Activated CD8-positive, alpha-beta T cell treated with anti-CD3 and anti-CD28 coated beads for 36 hours (primary cell): ENCODE measurements at regions not wholly inside any gene's neighbourhood (a gene's known extent, or its start where the extent isn't known, plus 50 kb on each side); places are given as distances from the start of the nearest gene placed in this dataset.

Source experiments
- ATAC-seq: fragments of 200-7000 bp; cut with Tn5 transposase; one replicate; pipeline ENCODE4 v1.10.0; 2021; ENCODE audit warnings: mild to moderate bottlenecking, moderate library complexity
- CTCF ChIA-PET: fragments of 350-600 bp; sonication (Branson Sonifier 250); formaldehyde crosslinking; loops from one replicate; lab custom pipeline; 2021; ENCODE audit warnings: antibody characterized with exemption; lab: Charles Lee
- POLR2A ChIA-PET: fragments of 350-600 bp; sonication (Branson Sonifier 250); formaldehyde crosslinking; loops from one replicate; lab custom pipeline; 2021; ENCODE audit warnings: antibody characterized with exemption; lab: Charles Lee
- DNase-seq: peaks from one replicate; pipeline ENCODE4 v3.0.0-alpha.2; 2020
- H3K27ac Mint-ChIP-seq: one replicate; pipeline ENCODE4 v1.8.0; 2021; ENCODE audit warnings: mild to moderate bottlenecking, mixed read lengths
- H3K27me3 Mint-ChIP-seq: one replicate; pipeline ENCODE4 v1.8.0; 2021; ENCODE audit warnings: mixed read lengths
- H3K36me3 Mint-ChIP-seq: one replicate; pipeline ENCODE4 v1.8.0; 2021; ENCODE audit warnings: low read depth, mixed read lengths
- H3K4me1 Mint-ChIP-seq: one replicate; pipeline ENCODE4 v1.8.0; 2021; ENCODE audit warnings: low read depth, mixed read lengths
- H3K4me3 Mint-ChIP-seq: one replicate; pipeline ENCODE4 v1.8.0; 2021; ENCODE audit warnings: mild to moderate bottlenecking, moderate library complexity, mixed read lengths
- H3K9me3 Mint-ChIP-seq: one replicate; pipeline ENCODE4 v1.8.0; 2021; ENCODE audit warnings: mixed read lengths
- CTCF ChIP-seq: fragments of 200-600 bp; IDR thresholded peaks from one replicate; pipeline ENCODE4 v1.8.0; 2022; ENCODE audit warnings: antibody characterized with exemption, mild to moderate bottlenecking
- intact Hi-C: fragments of 100-400 bp; cut with micrococcal nuclease; formaldehyde crosslinking; loops from one replicate; pipeline ENCODE4 v1.10.0; 2022

GRCh38 chr17:31674717-31675349 lies 184.2 kb downstream of the COPRS start:
- TF ChIP-seq CTCF, result no peak
- Mint-ChIP-seq H3K36me3 (no peaks in the 10 kb centered on the region), H3K9me3 (no peaks in the 10 kb centered on the region), H3K4me3 (no peak overlapping the region), H3K27me3 (peaks cover 16% of the 10 kb centered on the region), H3K27ac (no peak overlapping the region), H3K4me1 (peaks cover 2% of the 10 kb centered on the region)
- ChIA-PET POLR2A (no interaction called here), CTCF (no interaction called here)
- no peak for DNase-seq
- ATAC-seq, result no peak
- intact Hi-C loops, result no loop called here

- H3K4me1 Mint-ChIP-seq, result no peaks in the 10 kb centered on the region
- no peak for TF ChIP-seq CTCF
- DNase-seq, result no peak
- peaks cover 14% of the 10 kb centered on the region for H3K27me3 Mint-ChIP-seq
- intact Hi-C loops, result no loop called here
- H3K9me3 Mint-ChIP-seq, result no peaks in the 10 kb centered on the region
- ChIA-PET POLR2A (no interaction called here), CTCF (no interaction called here)
- ATAC-seq, result no peak
- H3K4me3 Mint-ChIP-seq, result no peak overlapping the region
- no peaks in the 10 kb centered on the region for H3K36me3 Mint-ChIP-seq
- no peak overlapping the region for H3K27ac Mint-ChIP-seq
These were observed 184.7 kb downstream of the COPRS start for GRCh38 chr17:31674305-31674704.

DNA sequence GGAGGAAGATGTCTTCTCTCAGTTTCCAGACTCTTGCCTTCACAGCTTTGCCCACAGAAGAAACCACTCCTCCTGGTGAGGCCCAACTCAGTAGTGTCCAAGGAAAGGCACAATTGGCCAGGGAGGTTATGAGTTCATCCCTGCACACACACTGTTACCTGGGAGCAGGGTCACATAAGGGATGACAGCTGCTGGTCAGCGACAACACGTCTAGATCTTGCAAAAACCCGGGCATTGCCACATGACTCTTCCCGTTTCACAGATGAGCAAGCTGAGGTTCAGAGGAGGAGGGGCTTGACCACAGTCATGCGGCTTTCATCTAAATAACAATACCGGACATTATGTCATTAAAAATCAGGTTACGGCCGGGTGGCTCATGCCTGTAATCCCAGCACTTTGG lies 186.0 kb downstream of the COPRS start:
- no peak for DNase-seq
- H3K27ac Mint-ChIP-seq, result no peak overlapping the region
- ChIA-PET POLR2A (no interaction called here), CTCF (interaction anchor here (1.2 kb wide), 1 partner anchor 407 kb away, joined by 3 read pairs; no protein-coding TSS in a partner anchor)
- no peak overlapping the region for H3K4me3 Mint-ChIP-seq
- H3K4me1 Mint-ChIP-seq, result no peaks in the 10 kb centered on the region
- no peaks in the 10 kb centered on the region for H3K9me3 Mint-ChIP-seq
- intact Hi-C loops, result no loop called here
- peaks cover 22% of the 10 kb centered on the region for H3K27me3 Mint-ChIP-seq
- H3K36me3 Mint-ChIP-seq, result no peaks in the 10 kb centered on the region
- no peak for ATAC-seq
- TF ChIP-seq CTCF, result no peak

GRCh38 chr17:31672161-31672819 lies 186.8 kb downstream of the COPRS start:
- Mint-ChIP-seq H3K4me3 (no peak overlapping the region), H3K36me3 (no peaks in the 10 kb centered on the region), H3K4me1 (no peaks in the 10 kb centered on the region), H3K27ac (no peak overlapping the region), H3K27me3 (peaks cover 23% of the 10 kb centered on the region), H3K9me3 (no peaks in the 10 kb centered on the region)
- ChIA-PET CTCF (interaction anchor here (0.8 to 1.2 kb wide), 2 partner anchors 39 to 406 kb away, joined by 3 read pairs; no protein-coding TSS in a partner anchor), POLR2A (no interaction called here)
- DNase-seq (no peak), ATAC-seq (no peak)
- no peak for TF ChIP-seq CTCF
- intact Hi-C loops, result no loop called here

GRCh38 chr17:31663576-31663975 lies 195.5 kb downstream of the COPRS start:
- H3K9me3 Mint-ChIP-seq, result peaks cover 25% of the 10 kb centered on the region
- intact Hi-C loops, result no loop called here
- peaks cover 1% of the 10 kb centered on the region for H3K36me3 Mint-ChIP-seq
- no peak for TF ChIP-seq CTCF
- POLR2A ChIA-PET, result no interaction called here
- DNase-seq (no peak), ATAC-seq (no peak)
- CTCF ChIA-PET, result no interaction called here
- H3K27me3 Mint-ChIP-seq, result peaks cover 19% of the 10 kb centered on the region
- H3K27ac Mint-ChIP-seq, result no peak overlapping the region
- no peak overlapping the region for H3K4me3 Mint-ChIP-seq
- no peaks in the 10 kb centered on the region for H3K4me1 Mint-ChIP-seq
